Kidney capillary endothelial cell (primary cell): ENCODE measurements at regions not wholly inside any gene's neighbourhood (a gene's known extent, or its start where the extent isn't known, plus 50 kb on each side); places are given as distances from the start of the nearest gene placed in this dataset.
"Not testable (repeated sequence)": the region's sequence is repeated elsewhere in the genome, so short reads cannot be mapped to it uniquely, and the experiment has no call there.

Experiments used
- DNase-seq: peaks from one replicate; pipeline ENCODE4 v3.0.0-alpha.2; 2018; ENCODE audit warnings: low spot score

DNA sequence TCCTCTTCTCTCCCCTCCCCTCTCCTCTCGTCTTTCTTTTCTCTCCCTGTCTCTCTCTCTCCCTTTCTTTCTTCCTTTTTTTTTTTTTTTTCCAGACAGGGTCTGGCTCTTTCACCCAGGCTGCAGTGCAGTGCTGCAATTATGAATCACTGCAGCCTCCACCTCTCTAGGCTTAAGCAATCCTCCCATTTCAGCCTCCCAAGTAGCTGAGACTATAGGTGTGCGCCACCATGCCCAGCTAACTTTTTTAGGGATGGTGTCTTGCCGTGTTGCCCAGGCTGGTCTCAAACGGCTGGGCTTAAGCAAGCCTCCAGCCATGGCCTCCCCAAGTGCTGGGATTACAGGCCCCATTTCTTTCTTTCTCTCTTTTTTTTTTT, 59.9 kb upstream of the NCOA3 start:
- no peak for DNase-seq

- DNase-seq: not testable (repeated sequence)
These were observed 58.6 kb upstream of the NCOA3 start for GRCh38 chr20:47443060-47443459.

- DNase-seq: no peak
These were observed 57.1 kb upstream of the NCOA3 start for GRCh38 chr20:47444584-47444983.

DNA sequence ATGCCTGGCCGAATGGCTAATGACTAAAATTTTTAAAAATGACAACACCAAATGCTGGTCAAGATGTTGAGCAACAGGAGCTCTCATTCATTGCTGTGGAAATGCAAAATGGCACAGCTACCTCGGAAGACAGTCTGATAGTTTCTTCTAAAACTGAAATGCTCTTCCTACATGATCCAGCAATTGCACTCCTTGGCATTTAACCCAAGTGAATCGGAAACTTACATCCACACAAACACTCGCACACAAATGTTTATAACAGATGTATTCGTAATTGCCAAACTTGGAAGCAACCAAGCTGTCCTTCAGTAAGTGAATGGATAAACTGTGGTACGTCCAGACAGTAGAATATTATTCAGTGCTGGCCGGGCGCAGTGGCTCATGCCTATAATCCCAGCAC, 56.4 kb upstream of the NCOA3 start:
- no peak for DNase-seq

DNA sequence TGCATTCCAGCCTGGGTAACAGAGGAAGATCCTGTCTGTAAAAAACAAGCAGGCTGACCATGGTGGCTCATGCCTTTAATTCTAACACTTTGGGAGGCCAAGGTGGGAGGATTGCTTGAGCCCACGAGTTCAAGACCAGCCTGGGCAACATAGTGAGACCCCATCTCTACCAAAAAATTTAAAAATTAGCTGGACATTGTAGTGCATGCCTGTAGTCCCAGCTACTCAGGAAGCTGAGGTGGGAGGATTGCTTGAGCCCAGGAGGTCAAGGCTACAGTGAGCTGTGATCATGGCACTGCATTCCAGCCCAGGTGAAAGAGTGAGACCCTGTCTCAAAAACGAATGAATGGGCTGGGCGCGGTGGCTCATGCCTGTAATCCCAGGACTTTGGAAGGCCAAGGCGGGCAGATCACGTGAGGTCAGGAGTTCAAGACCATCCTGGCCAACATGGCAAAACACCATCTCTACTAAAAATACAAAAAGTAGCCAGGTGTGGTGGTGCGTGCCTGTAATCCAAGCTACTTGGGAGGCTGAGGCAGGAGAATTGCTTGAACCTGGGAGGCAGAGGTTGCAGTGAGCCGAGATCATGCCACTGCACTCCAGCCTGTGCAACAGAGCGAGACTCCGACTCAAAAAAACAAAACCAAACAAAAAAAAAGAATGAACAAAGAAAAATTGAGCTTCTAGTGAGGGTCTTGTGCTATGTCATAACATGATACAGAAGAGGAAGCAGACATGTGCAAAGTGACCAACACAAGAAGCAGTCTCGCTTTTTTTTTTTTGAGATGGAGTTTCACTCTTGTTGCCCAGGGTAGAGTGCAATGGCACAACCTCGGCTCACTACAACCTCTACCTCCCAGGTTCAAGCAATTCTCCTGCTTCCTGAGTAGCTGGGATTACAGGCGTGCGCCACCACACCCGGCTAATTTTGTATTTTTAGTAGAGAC, 54.1 kb upstream of the NCOA3 start:
- not testable (repeated sequence) for DNase-seq

DNA sequence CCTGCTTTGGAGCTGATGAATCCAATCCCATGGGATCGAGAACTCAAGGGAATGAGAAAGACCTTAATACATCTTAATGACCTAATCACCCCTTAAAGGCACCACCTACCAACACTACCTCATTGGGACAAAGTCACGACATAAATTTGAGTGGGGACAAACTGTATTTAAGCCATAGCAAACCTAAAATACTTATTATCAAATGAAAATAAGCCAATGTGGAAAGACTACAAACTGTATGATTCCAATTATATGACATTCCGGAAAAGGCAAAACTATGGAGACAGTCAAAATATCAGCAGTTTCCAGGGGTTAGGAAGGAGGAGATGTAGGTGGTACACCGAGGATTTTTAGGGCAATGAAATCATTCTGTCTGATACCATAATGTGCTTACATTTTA, 53.3 kb upstream of the NCOA3 start:
- DNase-seq: no peak

DNA sequence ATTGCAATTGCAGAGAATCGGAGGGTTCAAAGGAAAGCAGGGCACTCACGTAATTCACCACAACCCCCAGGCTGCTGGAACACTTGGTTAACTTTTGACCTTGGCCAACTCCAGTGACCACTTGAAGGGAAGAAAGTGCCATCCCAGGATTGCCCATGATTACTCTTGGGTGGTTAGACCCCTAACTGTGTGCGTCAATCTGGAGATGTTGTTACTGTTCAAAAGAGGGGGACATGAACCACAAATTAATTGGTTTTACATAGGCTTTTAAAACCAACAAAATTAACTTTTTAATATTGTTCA, 50.1 kb upstream of the NCOA3 start:
- no peak for DNase-seq
